Stimulated activated effector memory CD8-positive, alpha-beta T cell treated with anti-CD3 and anti-CD28 coated beads, Interleukin-12 subunit alpha, Interleukin-12 subunit beta, amount 100 ng/mL, for 72 hours (primary cell): ENCODE measurements at regions not wholly inside any gene's neighbourhood (a gene's known extent, or its start where the extent isn't known, plus 50 kb on each side); places are given as distances from the start of the nearest gene placed in this dataset.

Source experiments
- ATAC-seq: fragments of 150-1000 bp; cut with Tn5 transposase; 2 replicates; pipeline ENCODE4 v1.10.0; 2021
- DNase-seq, 2 donors: peaks; one replicate each; pipeline ENCODE4 v3.0.0; 2021 to 2022; ENCODE audit warnings: low spot score in 2 of 2
- H3K27ac Mint-ChIP-seq: one replicate; pipeline ENCODE4 v1.8.0; 2022; ENCODE audit warnings: mild to moderate bottlenecking, mixed read lengths
- H3K36me3 Mint-ChIP-seq: one replicate; pipeline ENCODE4 v1.8.0; 2022; ENCODE audit warnings: mild to moderate bottlenecking, mixed read lengths
- H3K4me1 Mint-ChIP-seq: one replicate; pipeline ENCODE4 v1.8.0; 2022; ENCODE audit warnings: mixed read lengths
- H3K4me3 Mint-ChIP-seq: one replicate; pipeline ENCODE4 v1.8.0; 2022; ENCODE audit warnings: mild to moderate bottlenecking, mixed read lengths
- H3K9me3 Mint-ChIP-seq: one replicate; pipeline ENCODE4 v1.8.0; 2022; ENCODE audit warnings: mixed read lengths

- no peak for ATAC-seq
- DNase-seq: no peak
- Mint-ChIP-seq H3K4me3 (no peak overlapping the region), H3K9me3 (peaks cover 14% of the 10 kb centered on the region), H3K4me1 (no peaks in the 10 kb centered on the region), H3K36me3 (no peaks in the 10 kb centered on the region), H3K27ac (no peak overlapping the region)
Measured at GRCh38 chr2:57313678-57314077, 732.9 kb upstream of the VRK2 start.

GRCh38 chr2:57314682-57315081 lies 731.9 kb upstream of the VRK2 start:
- no peaks in the 10 kb centered on the region for H3K36me3 Mint-ChIP-seq
- peaks cover 15% of the 10 kb centered on the region for H3K9me3 Mint-ChIP-seq
- H3K4me1 Mint-ChIP-seq: no peaks in the 10 kb centered on the region

GRCh38 chr2:57330447-57330846 lies 716.2 kb upstream of the VRK2 start:
- no peak overlapping the region for H3K27ac Mint-ChIP-seq
- no peaks in the 10 kb centered on the region for H3K36me3 Mint-ChIP-seq
- no peaks in the 10 kb centered on the region for H3K4me1 Mint-ChIP-seq
- H3K4me3 Mint-ChIP-seq: no peak overlapping the region
- peaks cover 11% of the 10 kb centered on the region for H3K9me3 Mint-ChIP-seq
- DNase-seq (no peak), ATAC-seq (no peak)

More at GRCh38 chr2:57314682-57315081, 731.9 kb upstream of the VRK2 start:
- ATAC-seq (no peak), DNase-seq (no peak)
- Mint-ChIP-seq H3K4me3 (no peak overlapping the region), H3K27ac (no peak overlapping the region)

DNA sequence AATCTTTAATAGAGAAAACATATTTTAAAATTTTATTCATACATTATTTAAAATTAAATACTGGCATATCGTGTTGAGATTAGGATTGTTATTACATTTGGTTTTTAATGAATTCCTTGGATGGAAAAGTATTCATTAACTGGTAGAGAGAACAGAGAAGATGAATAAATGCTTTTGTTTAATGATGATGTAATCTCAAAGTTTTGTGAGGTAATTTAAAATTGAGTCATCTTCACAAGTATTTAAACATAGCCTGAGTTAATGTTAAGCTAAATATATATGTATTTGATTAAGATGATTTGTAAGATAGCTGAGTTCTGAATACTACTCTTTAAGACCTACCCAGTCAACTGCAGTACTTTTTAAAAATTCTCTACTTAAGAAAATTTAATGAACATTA lies 713.4 kb upstream of the VRK2 start:
- H3K27ac Mint-ChIP-seq: no peak overlapping the region
- H3K36me3 Mint-ChIP-seq: no peaks in the 10 kb centered on the region
- H3K4me3 Mint-ChIP-seq: no peak overlapping the region
- H3K9me3 Mint-ChIP-seq: peaks cover 6% of the 10 kb centered on the region
- ATAC-seq (no peak), DNase-seq (no peak)
- no peaks in the 10 kb centered on the region for H3K4me1 Mint-ChIP-seq

- H3K4me3 Mint-ChIP-seq: no peak overlapping the region
- peaks cover 37% of the 10 kb centered on the region for H3K9me3 Mint-ChIP-seq
Measured at GRCh38 chr2:57343391-57344006, 703.1 kb upstream of the VRK2 start.

GRCh38 chr2:57368190-57368589 lies 678.4 kb upstream of the VRK2 start:
- Mint-ChIP-seq H3K4me3 (no peak overlapping the region), H3K27ac (no peak overlapping the region), H3K4me1 (no peaks in the 10 kb centered on the region), H3K36me3 (no peaks in the 10 kb centered on the region), H3K9me3 (peaks cover 17% of the 10 kb centered on the region)
- DNase-seq (no peak), ATAC-seq (no peak)

More at GRCh38 chr2:57343391-57344006, 703.1 kb upstream of the VRK2 start:
- DNase-seq: no peak
- no peak overlapping the region for H3K27ac Mint-ChIP-seq
- no peak for ATAC-seq
- no peaks in the 10 kb centered on the region for H3K36me3 Mint-ChIP-seq
- no peaks in the 10 kb centered on the region for H3K4me1 Mint-ChIP-seq

- Mint-ChIP-seq H3K9me3 (peaks cover 20% of the 10 kb centered on the region), H3K27ac (no peak overlapping the region), H3K4me1 (no peaks in the 10 kb centered on the region), H3K36me3 (no peaks in the 10 kb centered on the region), H3K4me3 (no peak overlapping the region)
- DNase-seq: no peak
- ATAC-seq: no peak
Measured at GRCh38 chr2:57370882-57371585, 675.6 kb upstream of the VRK2 start.

GRCh38 chr2:57372237-57372984 lies 674.2 kb upstream of the VRK2 start:
- ATAC-seq (no peak), DNase-seq (no peak)
- Mint-ChIP-seq H3K27ac (no peak overlapping the region), H3K9me3 (peaks cover 24% of the 10 kb centered on the region), H3K36me3 (no peaks in the 10 kb centered on the region), H3K4me1 (no peaks in the 10 kb centered on the region), H3K4me3 (no peak overlapping the region)

GRCh38 chr2:57373530-57373929 lies 673.1 kb upstream of the VRK2 start:
- ATAC-seq (no peak), DNase-seq (no peak)
- no peak overlapping the region for H3K27ac Mint-ChIP-seq

GRCh38 chr2:57376985-57377384 lies 669.6 kb upstream of the VRK2 start:
- Mint-ChIP-seq H3K27ac (no peak overlapping the region), H3K4me1 (no peaks in the 10 kb centered on the region), H3K36me3 (no peaks in the 10 kb centered on the region), H3K4me3 (no peak overlapping the region), H3K9me3 (peaks cover 16% of the 10 kb centered on the region)
- DNase-seq (no peak), ATAC-seq (no peak)

More at GRCh38 chr2:57373530-57373929, 673.1 kb upstream of the VRK2 start:
- H3K4me3 Mint-ChIP-seq: no peak overlapping the region
- no peaks in the 10 kb centered on the region for H3K4me1 Mint-ChIP-seq
- H3K9me3 Mint-ChIP-seq: peaks cover 21% of the 10 kb centered on the region
- H3K36me3 Mint-ChIP-seq: no peaks in the 10 kb centered on the region

GRCh38 chr2:57386305-57386704 lies 660.3 kb upstream of the VRK2 start:
- DNase-seq (no peak), ATAC-seq (no peak)
- H3K27ac Mint-ChIP-seq: no peak overlapping the region
- peaks cover 34% of the 10 kb centered on the region for H3K9me3 Mint-ChIP-seq
- H3K36me3 Mint-ChIP-seq: no peaks in the 10 kb centered on the region
- H3K4me1 Mint-ChIP-seq: no peaks in the 10 kb centered on the region
- no peak overlapping the region for H3K4me3 Mint-ChIP-seq

- Mint-ChIP-seq H3K9me3 (peaks cover 30% of the 10 kb centered on the region), H3K4me3 (no peak overlapping the region), H3K27ac (no peak overlapping the region), H3K36me3 (no peaks in the 10 kb centered on the region), H3K4me1 (no peaks in the 10 kb centered on the region)
- DNase-seq (no peak), ATAC-seq (no peak)
Measured at GRCh38 chr2:57396355-57397098, 650.1 kb upstream of the VRK2 start.

DNA sequence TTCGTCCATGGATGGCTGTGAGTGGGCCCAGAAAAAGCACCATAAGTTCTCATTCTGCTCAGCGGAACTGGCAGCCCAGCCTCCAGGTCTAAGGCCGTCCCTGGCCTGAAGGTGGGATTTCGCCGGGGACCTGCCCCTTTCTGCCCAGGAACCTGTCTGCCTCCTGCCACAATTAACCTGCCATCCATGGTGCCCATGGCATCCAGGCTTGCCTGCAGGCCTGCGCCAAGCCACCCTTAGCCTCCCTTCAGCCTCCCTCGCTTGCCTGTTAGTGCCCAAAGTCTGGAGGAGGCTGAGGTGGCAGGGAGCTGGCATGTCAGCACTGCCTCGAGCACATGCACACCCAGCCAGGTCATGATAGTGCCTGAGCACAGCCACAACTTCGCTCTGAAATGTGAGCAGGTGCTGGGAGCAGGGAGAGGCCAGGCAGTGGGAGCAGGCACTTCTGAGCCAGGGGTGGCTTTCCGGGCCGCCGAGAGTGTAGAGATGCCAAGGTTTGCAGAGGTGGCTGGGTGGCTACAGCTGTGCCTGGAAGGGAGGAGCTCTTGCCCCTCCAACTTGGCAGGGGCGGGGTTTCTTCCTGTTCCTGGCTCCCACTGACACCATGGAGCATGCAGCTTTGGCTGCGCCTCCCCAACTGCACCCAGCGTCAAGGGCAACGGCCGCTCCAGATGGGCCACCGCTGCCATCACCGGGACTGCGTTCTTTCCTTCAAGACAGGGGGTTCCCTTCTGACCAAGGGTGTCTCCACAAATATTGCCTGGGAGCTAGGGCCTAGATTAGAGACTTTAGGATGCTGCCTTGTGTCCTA lies 648.9 kb upstream of the VRK2 start:
- H3K4me3 Mint-ChIP-seq: no peak overlapping the region
- ATAC-seq (no peak), DNase-seq (no peak)
- peaks cover 27% of the 10 kb centered on the region for H3K9me3 Mint-ChIP-seq
- H3K27ac Mint-ChIP-seq: no peak overlapping the region
- no peaks in the 10 kb centered on the region for H3K4me1 Mint-ChIP-seq
- no peaks in the 10 kb centered on the region for H3K36me3 Mint-ChIP-seq

DNA sequence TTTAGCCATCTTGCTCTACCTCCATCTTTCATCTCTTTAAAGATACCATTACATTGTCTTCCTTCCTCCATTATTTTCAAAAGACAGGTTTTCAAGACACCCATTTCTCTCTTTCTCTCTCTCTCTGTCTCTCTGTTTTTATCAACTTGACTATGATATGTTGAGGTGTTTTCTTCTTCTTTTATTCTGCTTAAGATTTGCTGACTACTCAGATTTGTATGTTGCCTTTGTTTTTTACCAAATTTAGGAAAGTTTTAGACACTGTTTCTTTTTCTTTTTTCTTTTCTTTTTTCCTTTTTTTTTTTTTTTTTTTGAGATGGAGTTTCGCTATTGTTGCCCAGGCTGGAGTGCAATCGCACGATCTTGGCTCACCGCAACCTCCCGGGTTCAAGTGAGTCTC lies 647.5 kb upstream of the VRK2 start:
- DNase-seq: no peak
- no peak for ATAC-seq
- Mint-ChIP-seq H3K4me1 (no peaks in the 10 kb centered on the region), H3K36me3 (no peaks in the 10 kb centered on the region), H3K9me3 (peaks cover 27% of the 10 kb centered on the region), H3K4me3 (no peak overlapping the region), H3K27ac (no peak overlapping the region)

GRCh38 chr2:57402096-57402495 lies 644.5 kb upstream of the VRK2 start:
- H3K27ac Mint-ChIP-seq: no peak overlapping the region
- no peak overlapping the region for H3K4me3 Mint-ChIP-seq
- H3K36me3 Mint-ChIP-seq: no peaks in the 10 kb centered on the region
- no peak for ATAC-seq
- DNase-seq: no peak
- peaks cover 17% of the 10 kb centered on the region for H3K9me3 Mint-ChIP-seq
- H3K4me1 Mint-ChIP-seq: no peaks in the 10 kb centered on the region
